ENCODE measurements at regions not wholly inside any gene's neighbourhood (a gene's known extent, or its start where the extent isn't known, plus 50 kb on each side); places are given as distances from the start of the nearest gene placed in this dataset.
"Not testable (repeated sequence)": the region's sequence is repeated elsewhere in the genome, so short reads cannot be mapped to it uniquely, and the experiment has no call there.

DNA sequence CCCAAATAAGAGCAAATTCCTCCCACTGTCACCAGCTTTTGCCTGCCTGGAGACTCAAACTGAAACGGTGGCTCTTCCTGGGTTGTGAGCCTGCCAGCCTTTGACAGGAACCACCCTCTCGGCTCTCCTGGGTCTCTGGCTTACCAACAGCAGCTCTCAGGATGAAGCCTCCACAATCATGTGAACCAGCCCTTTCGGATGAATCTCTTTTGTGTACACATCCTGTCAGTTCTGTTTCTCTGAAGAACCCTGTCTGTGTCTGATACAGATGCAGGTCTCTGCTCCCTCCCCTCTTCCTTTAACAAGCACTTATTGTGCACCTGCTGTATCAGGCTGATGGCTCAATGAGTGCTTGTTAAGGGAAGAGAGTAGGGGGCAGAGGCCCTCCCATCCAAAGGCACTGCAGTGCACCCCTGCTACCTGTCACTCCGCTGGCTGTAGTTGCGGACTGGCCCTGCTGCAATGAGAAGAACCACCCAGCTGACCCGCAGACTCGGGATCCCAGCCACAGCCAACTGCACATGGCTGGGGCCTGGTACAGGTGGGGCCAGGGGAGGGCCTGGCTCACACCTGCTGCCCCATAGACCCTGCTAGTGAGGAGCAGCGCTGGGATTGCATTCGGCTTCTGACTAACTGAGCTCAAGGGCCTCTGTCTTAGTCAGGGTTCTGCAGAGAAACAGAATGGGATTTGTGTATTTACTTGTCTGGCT, 120.1 kb upstream of the PMEPA1 start:
- no peak for DNase-seq (ENCODE audit: low read depth, low spot score)

GRCh38 chr20:57829336-57829735, 119.5 kb upstream of the PMEPA1 start:
- no peak for DNase-seq (ENCODE audit: low read depth, low spot score)

- DNase-seq (ENCODE audit: low read depth, low spot score): no peak
Observed at GRCh38 chr20:57828696-57829095, 118.9 kb upstream of the PMEPA1 start.

DNA sequence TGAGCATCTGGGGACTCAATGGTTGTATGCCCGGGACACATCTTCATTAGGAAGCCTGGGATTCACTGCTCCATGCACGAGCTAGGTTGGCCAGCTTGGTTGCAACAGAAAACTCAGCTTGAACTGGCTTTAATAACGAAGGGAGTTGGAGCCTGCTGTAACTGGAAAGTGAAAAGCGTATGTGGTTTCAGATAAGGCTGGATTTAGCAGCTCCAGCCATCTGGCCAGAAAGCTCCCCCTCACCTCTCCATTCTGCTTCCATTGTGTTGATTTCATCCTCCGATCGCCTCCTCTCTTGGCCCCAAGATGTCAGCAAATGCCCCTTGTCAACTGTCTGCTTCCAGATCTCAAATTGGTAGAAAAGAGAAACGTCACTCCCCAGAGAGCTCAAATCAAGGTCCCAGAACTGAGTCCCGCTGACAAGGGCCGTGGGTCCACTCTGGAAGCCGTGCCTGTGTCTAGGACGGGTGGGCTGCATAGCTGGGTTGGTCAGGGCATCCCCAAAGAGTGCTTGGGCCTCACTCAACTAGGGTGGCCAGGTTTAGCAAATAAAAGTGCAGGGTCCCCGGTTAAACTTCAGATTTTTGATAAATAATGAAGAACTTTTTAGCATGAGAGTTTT, 117.0 kb upstream of the PMEPA1 start:
- no peak for DNase-seq (ENCODE audit: low read depth, low spot score)

GRCh38 chr20:57824909-57825308, 115.1 kb upstream of the PMEPA1 start:
- DNase-seq (ENCODE audit: low read depth, low spot score): no peak

DNA sequence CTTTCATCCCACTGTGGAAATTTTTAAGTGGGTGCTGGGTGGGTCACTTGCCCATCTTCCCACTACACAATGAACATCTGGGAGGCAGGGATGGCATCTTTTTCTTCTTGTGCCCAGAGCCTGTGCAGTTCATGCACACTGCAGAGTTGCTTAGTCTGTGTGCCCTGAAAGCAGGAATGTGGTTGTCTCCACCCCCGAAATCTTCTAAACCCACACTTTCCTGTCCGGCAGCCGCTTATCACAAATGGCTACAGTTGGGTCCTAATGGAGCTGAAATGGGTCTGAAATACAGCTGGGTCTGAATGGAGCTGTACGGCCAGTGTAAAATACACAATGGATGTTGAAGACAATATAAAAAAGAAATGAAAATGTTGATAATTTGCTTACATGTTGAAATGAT, 112.1 kb upstream of the PMEPA1 start:
- no peak for DNase-seq (ENCODE audit: low read depth, low spot score)

DNA sequence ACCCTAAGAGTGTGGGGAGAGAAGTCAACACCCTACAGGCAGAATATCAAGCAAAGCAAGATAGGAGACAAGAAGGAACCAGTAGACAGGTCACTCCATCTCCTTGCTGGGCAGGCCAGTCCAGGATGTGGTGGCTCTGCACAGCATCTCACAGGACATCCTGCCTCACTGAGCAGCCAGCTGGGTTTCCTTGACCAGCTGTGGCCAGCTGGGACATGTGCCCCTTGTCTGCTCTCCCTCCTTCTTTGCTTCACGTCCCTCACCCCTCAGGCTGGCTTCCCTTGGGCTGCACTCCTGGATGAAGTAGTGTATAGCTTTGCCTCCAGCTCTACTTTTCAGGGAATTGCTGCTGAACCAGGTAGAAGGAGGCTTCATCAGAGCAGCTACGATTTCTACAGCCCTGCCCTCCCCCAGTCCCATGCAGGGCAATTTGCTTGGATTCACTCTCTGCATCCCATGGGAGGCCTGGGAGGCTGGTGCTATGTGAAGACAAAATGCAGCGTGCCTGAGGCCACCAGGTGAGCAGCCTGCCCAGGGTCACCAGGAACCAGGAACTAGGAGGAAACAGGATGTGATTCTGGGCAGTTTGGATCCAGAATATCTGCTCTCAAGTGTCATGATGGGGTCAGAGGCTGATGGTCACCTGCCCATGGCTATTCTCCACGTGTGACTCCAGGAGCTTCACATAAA, 110.0 kb upstream of the PMEPA1 start:
- DNase-seq (ENCODE audit: low read depth, low spot score): no peak

GRCh38 chr20:57819291-57819690, 109.5 kb upstream of the PMEPA1 start:
- DNase-seq (ENCODE audit: low read depth, low spot score): no peak

- DNase-seq (ENCODE audit: low read depth, low spot score): no peak
Observed at GRCh38 chr20:57818418-57819181, 108.8 kb upstream of the PMEPA1 start.

DNA sequence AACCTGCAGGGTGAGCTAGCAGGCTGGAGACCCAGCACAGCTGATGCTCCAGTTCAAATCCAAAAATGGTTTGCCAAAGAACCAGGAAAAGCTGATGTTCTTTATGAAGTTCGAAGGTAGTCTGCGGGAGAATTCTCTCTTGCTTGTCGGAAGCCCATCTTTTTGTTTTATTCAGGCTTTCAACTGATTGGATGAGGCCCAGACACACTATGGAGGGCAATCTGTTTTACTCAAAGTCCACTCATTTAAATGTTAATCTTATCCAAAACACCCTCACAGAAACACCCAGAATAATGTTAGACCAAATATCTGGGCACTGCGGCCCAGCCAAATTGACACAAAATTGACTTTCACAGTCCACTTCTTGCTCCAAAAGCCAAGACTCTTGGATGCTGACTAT, 105.6 kb upstream of the PMEPA1 start:
- DNase-seq (ENCODE audit: low read depth, low spot score): no peak

DNA sequence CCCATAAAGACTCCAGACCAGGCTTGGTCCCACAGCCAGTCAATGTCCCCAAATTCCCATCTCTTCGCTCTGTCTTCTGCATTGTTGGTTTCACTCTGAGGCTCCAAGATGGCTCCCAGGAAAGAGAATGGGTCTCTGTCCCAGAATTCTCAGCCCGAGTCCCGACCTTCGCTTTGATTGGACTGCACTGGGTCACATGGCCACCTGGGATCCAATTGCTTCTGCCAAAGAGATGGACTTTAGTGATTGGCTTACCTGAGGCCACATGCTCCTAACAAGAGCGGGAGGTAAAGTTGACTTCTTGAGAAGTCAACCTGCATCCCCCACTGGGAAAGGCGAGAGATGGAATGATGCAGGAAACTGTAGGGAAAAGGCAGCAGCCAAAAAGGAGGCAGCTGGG, 104.7 kb upstream of the PMEPA1 start:
- no peak for DNase-seq (ENCODE audit: low read depth, low spot score)

DNA sequence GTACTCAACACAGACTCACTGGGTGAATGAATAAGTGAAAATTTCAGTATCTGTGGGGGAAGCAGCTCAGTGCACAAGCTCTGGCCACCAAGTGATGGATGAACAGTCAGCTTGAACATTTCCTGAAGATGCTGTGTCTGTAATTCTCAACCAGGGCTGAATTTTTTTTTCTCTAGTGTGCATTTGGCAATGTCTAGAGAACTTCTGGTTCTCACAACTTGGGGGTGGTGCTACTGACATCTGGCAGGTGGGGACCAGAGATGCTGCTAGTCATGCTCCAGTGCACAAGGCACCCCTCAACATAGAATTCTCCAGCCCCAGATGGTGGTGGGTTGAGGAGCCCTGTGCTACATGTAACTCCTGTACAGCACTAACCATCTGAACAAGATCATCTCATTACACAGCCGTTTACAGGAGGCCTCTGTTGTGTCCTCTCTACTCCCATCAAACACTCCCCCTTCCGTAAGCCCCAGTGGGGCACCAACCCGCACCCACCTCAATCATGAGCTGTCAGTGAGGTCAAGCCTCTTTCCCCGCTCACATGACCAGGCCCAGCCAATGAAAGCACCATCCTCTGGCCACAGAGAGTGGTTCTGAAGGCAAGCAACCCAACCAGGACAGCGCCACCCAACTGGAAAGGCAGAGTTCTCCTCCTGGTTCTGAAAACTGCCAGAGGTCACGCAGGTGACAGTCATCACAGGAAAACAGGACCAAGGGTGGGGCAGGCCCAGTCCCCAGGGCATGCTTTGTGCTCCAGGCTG, 103.9 kb upstream of the PMEPA1 start:
- DNase-seq (ENCODE audit: low read depth, low spot score): no peak

DNA sequence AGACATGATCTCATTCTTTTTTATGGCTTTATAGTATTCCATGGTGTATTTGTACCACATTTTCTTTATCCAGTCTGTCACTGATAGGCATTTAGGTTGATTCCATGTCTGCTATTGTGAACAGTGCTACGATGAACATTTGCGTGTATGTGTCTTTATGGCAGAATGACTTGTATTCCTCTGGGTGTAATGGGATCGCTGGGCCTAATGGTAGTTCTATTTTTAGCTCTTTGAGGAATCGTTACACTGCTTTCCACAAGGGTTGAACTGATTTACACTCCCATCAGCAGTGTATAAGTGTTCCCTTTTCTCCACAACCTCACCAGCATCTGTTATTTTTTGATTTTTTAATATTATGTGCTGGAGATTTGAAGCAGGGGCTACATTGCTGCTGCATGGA, 102.8 kb upstream of the PMEPA1 start:
- DNase-seq (ENCODE audit: low read depth, low spot score): not testable (repeated sequence)

DNA sequence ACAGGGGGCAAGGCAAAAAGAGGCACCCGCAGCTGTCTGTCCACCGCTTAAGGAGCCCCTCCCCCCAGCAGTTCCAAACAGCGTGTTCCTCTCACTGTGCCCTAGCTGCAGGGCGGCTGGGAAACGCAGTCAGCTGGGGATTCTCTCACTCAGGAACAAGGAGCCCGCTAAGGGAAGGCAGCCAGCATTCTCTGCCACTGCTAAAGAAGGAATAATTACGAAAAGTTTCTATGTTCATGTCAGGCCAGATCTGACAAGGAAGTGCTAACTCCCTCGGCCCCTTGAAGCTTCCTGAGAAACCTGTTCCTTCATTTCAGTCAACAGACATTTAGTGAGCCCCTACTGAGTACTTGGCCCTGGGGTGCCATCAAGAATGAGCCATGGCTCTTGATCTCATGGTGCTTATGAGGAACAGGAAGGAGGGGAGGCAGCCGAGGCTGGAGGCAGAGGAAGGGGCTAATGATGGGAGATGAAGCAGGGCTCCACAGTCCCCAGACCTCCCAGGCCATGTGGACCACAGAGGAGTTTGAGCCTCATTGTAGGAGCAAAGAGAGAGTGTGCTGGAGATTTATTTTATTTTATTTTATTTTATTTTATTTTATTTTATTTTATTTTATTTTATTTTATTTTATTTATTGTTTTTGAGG, 101.7 kb upstream of the PMEPA1 start:
- DNase-seq (ENCODE audit: low read depth, low spot score): no peak

DNA sequence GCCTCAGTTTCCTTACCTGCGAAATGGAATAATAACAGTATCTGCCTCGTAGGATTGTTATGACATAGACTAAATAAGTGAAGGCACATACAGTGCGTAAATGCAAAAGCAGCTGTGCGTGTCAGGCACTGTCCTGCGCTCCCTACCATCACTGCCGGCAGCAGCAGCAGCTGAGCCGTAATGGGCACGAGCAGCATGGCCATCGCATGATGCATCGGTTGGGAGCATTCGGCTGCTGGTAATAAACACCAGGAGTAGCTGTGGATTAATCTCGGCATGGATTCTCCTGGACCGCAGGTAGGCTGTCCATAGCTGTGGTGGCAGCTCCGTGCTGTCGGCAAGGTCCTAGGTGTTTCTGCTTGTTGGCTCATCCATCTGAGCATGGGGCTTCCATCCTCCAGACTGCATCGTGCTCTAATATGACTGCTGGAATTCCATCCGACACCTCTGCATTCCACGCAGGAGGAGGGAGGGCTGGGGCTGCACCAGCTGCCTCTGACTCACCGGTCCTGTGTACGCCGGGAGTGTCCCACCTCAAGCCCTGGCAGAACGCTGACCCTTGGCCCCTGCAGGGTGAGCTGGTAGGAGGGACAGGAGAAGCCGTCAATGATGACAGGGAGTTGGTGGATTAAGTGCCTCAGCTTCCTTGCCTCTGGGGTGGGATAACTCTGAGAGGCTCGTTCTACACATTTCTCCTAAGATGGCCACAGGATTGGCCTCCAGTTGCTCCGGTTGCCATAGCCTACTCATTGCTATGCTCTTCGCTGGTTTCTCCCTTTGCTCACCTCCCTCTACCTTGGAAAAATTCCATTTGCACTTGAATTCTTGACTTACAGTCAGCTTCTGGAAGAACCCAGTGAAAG, 100.9 kb upstream of the PMEPA1 start:
- DNase-seq (ENCODE audit: low read depth, low spot score): no peak

DNA sequence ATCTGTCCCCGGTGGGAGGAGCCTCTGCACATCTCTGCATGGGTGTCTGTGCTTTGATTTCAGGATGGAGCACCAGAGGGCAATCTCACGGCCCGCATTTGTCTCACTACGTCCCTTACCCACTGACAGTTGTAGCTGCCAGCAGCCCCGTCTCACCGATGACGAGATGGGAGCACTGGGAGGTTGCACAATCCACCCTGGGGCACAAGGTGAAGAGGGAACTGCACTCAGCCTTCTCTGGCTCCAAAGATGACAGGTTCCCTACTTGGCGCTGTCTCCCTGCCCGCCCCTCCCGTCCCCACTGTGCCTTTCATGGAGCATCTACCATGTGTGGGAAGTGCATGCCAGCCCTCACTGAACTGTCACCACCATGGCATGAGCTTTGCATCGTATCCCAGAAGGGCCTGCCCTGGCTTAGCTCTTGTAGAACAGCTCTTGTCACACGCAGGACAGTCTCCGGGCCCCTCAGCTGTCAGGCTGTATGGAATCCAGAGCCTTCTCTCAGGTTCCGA, 99.9 kb upstream of the PMEPA1 start:
- no peak for DNase-seq (ENCODE audit: low read depth, low spot score)

DNA sequence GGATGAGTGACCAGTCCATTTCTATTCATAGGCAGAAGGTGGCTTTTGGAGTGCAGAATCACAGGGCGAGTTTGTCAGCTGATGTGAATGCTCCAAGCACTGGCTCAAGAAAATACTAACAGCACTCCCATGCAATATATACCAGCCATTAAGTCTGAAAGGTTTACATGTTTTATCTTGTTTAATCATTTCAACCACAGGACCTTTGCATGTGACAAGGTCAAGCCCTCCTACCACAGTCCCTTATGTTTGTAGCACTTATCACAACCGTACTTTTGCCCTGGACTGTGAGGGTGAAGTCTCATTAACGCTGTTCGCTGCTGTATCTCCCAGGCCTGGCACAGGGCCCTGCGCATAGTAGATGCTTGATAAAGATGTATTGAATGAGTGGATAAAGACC, 99.3 kb upstream of the PMEPA1 start:
- no peak for DNase-seq (ENCODE audit: low read depth, low spot score)

- no peak for DNase-seq (ENCODE audit: low read depth, low spot score)
Observed at GRCh38 chr20:57808264-57809070, 98.7 kb upstream of the PMEPA1 start.
